GM12878 (cell line): ENCODE measurements at regions not wholly inside any gene's neighbourhood (a gene's known extent, or its start where the extent isn't known, plus 50 kb on each side); places are given as distances from the start of the nearest gene placed in this dataset.

ENCODE experiments used
- ATAC-seq: fragments of 200-7000 bp; cut with Tn5 transposase; 3 replicates; pipeline ENCODE4 v1.9.1; 2020; ENCODE audit warnings: mild to moderate bottlenecking, moderate library complexity
- BruUV-seq: library from RNA; stranded (reverse); fragments of 400-500 nt; replicated peaks from 2 replicates; lab custom pipeline; 2021; lab: Mats Ljungman, UMichigan
- CTCF ChIA-PET: fragments of 300-600 bp; sonication (Branson Sonifier 250); formaldehyde crosslinking; extraction: SDS; loops from one replicate; lab custom pipeline; 2021; ENCODE audit warnings: inconsistent platforms; lab: Yijun Ruan, JAX
- POLR2A ChIA-PET: fragments of 350-600 bp; formaldehyde crosslinking; extraction: SDS; loops from one replicate; lab custom pipeline; 2021; ENCODE audit warnings: inconsistent platforms; lab: Charles Lee
- RAD21 ChIA-PET: fragments of 300-600 bp; sonication (Branson Sonifier 250); formaldehyde crosslinking; loops from one replicate; lab custom pipeline; 2023; ENCODE audit warnings: antibody characterized with exemption; ENCODE audit not compliant: unreplicated experiment; lab: Charles Lee
- SMC1A ChIA-PET: fragments of 300-600 bp; sonication (Branson Sonifier 250); formaldehyde crosslinking; loops from one replicate; lab custom pipeline; 2023; ENCODE audit not compliant: unreplicated experiment, uncharacterized antibody; lab: Charles Lee
- DNase-seq: peaks from one replicate; pipeline ENCODE4 v3.0.0-alpha.2; 2011; ENCODE audit warnings: low read depth, low spot score
- FAIRE-seq: peaks from 3 replicates; lab custom pipeline; 2011; peaks lifted over from hg19 to GRCh38; lab: Jason Lieb, UNC
- H2AFZ ChIP-seq: 2 replicates; pipeline ENCODE4 v1.6.0; 2011; ENCODE audit warnings: low read depth, low read length, control low read depth; ENCODE audit not compliant: control insufficient read depth
- H3K27ac ChIP-seq: 2 replicates; pipeline ENCODE4 v1.5.1; 2011; ENCODE audit warnings: control low read depth; ENCODE audit not compliant: control insufficient read depth, insufficient read depth
- H3K27me3 ChIP-seq, 2 experiments: replicated peaks in 1 of 2; 2 replicates each; pipeline versions ENCODE4 v1.6.0 to v1.6.1; 2011; ENCODE audit warnings: low read length in 1 of 2; ENCODE audit not compliant: control insufficient read depth in 2 of 2, insufficient read depth in 2 of 2
- H3K36me3 ChIP-seq, 2 experiments: 2 replicates each; pipeline ENCODE4 v1.5.1; 2011; ENCODE audit warnings: low read length in 1 of 2; ENCODE audit not compliant: control insufficient read depth in 2 of 2, insufficient read depth in 2 of 2
- H3K4me1 ChIP-seq: 2 replicates; pipeline ENCODE4 v1.6.1; 2011; ENCODE audit warnings: mild to moderate bottlenecking, low read length, moderate library complexity, mixed read lengths; ENCODE audit not compliant: control insufficient read depth, insufficient read depth
- H3K4me2 ChIP-seq: 2 replicates; pipeline ENCODE4 v1.6.0; 2011; ENCODE audit warnings: control low read depth; ENCODE audit not compliant: control insufficient read depth, insufficient read depth
- H3K4me3 ChIP-seq: fragments of 200-600 bp; sonication (generic); 2 replicates; pipeline ENCODE4 v1.5.1; 2016
- H3K79me2 ChIP-seq: 2 replicates; pipeline ENCODE4 v1.6.0; 2011; ENCODE audit warnings: low read length; ENCODE audit not compliant: control insufficient read depth, insufficient read depth
- H3K9ac ChIP-seq: 2 replicates; pipeline ENCODE4 v1.8.0; 2011; ENCODE audit warnings: low read length, control low read depth, mixed read lengths; ENCODE audit not compliant: control insufficient read depth, insufficient read depth
- H3K9me3 ChIP-seq: replicated peaks from 3 replicates; pipeline ENCODE4 v1.5.1; 2011; ENCODE audit warnings: mild to moderate bottlenecking, low read length; ENCODE audit not compliant: control insufficient read depth, insufficient read depth
- H4K20me1 ChIP-seq: 2 replicates; pipeline ENCODE4 v1.6.0; 2011; ENCODE audit not compliant: control insufficient read depth, insufficient read depth
- ASH2L ChIP-seq: fragments of 300-600, 200-600 bp; sonication (generic); IDR thresholded peaks from 2 replicates; pipeline ENCODE4 v1.6.1; 2017; ENCODE audit warnings: low read depth, mild to moderate bottlenecking, borderline replicate concordance
- BACH1 ChIP-seq: fragments of 450-650 bp; IDR thresholded peaks from 2 replicates; pipeline ENCODE4 v1.6.1; 2017; ENCODE audit warnings: mild to moderate bottlenecking, borderline replicate concordance
- CBX5 ChIP-seq: sonication (generic); IDR thresholded peaks from 2 replicates; pipeline ENCODE4 v1.6.1; 2016; ENCODE audit warnings: low read depth, moderate library complexity, mild to moderate bottlenecking, inconsistent platforms
- CREM ChIP-seq: IDR thresholded peaks from 2 replicates; pipeline ENCODE4 v1.6.1; 2014; ENCODE audit warnings: antibody characterized with exemption, low read depth
- EZH2 ChIP-seq: IDR thresholded peaks from 2 replicates; pipeline ENCODE4 v1.6.1; 2012; ENCODE audit warnings: low read depth, mild to moderate bottlenecking, control low read depth, inconsistent platforms, low read length, borderline replicate concordance; ENCODE audit not compliant: control insufficient read depth
- FOXK2 ChIP-seq: fragments of 450-650 bp; IDR thresholded peaks from 2 replicates; pipeline ENCODE4 v1.6.1; 2017; ENCODE audit warnings: mild to moderate bottlenecking, moderate library complexity
- MEF2A ChIP-seq: IDR thresholded peaks from 2 replicates; pipeline ENCODE4 v1.6.1; 2011; ENCODE audit warnings: low read depth, mild to moderate bottlenecking, low read length, moderate library complexity; ENCODE audit not compliant: insufficient read depth
- MTA2 ChIP-seq: fragments of 450-650 bp; IDR thresholded peaks from 2 replicates; pipeline ENCODE4 v1.6.1; 2016; ENCODE audit warnings: low read depth, mild to moderate bottlenecking, moderate library complexity
- MTA3 ChIP-seq: IDR thresholded peaks from 2 replicates; pipeline ENCODE4 v1.6.1; 2012; ENCODE audit warnings: low read length, inconsistent platforms, borderline replicate concordance
- NRF1 ChIP-seq: conservative IDR thresholded peaks from 2 replicates; pipeline ENCODE4 v1.6.1; 2011; ENCODE audit warnings: mild to moderate bottlenecking, low read depth, low read length, improper control_type of control experiment
- PAX8 ChIP-seq: fragments of 450-650 bp; IDR thresholded peaks from 2 replicates; pipeline ENCODE4 v1.6.1; 2017; ENCODE audit warnings: mild to moderate bottlenecking, moderate library complexity
- POLR2AphosphoS2 ChIP-seq: IDR thresholded peaks from 2 replicates; pipeline ENCODE4 v1.6.1; 2011; ENCODE audit warnings: low read depth, mild to moderate bottlenecking, low read length, improper control_type of control experiment, moderate library complexity
- SPI1 ChIP-seq: IDR thresholded peaks from 2 replicates; pipeline ENCODE4 v1.6.1; 2011; ENCODE audit warnings: low read depth, mild to moderate bottlenecking, low read length, moderate library complexity, borderline replicate concordance; ENCODE audit not compliant: insufficient read depth
- STAT1 ChIP-seq: fragments of 450-650 bp; conservative IDR thresholded peaks from 2 replicates; pipeline ENCODE4 v1.6.1; 2014; ENCODE audit warnings: antibody characterized with exemption, mild to moderate bottlenecking
- STAT3 ChIP-seq: IDR thresholded peaks from 2 replicates; pipeline ENCODE4 v1.6.1; 2011; ENCODE audit warnings: low read depth, low read length, improper control_type of control experiment
- TCF12 ChIP-seq: IDR thresholded peaks from 2 replicates; pipeline ENCODE4 v1.6.1; 2011; ENCODE audit warnings: low read depth, mild to moderate bottlenecking, low read length
- WGBS: methylation state at CpG from one replicate; pipeline ENCODE4 v1.1.6; 2016; ENCODE audit warnings: low lambda C conversion rate; ENCODE audit not compliant: insufficient replicate concordance, insufficient coverage; ENCODE audit errors: missing lambda C conversion rate; 5-methylcytosine and 5-hydroxymethylcytosine counted together
- in situ Hi-C: fragments of 300-500 bp; cut with MboI; formaldehyde crosslinking; loops from 9 replicates; pipeline ENCODE4 v1.14.3; 2018; ENCODE audit warnings: mixed read lengths
- intact Hi-C: fragments of 100-400 bp; cut with micrococcal nuclease; formaldehyde crosslinking; loops from one replicate; pipeline ENCODE4 v1.14.2; 2022; ENCODE audit not compliant: unreplicated experiment
- TF ChIP-seq, protein P1 (sequence below): fragments of 450-650 bp; IDR thresholded peaks from 2 replicates; pipeline ENCODE4 v1.6.1; 2016; ENCODE audit warnings: mild to moderate bottlenecking, moderate library complexity, borderline replicate concordance
- TF ChIP-seq, protein P2 (sequence below): IDR thresholded peaks from 2 replicates; pipeline ENCODE4 v1.6.1; 2012; ENCODE audit warnings: low read depth, low read length, improper control_type of control experiment
- TF ChIP-seq, protein P3 (sequence below): fragments of 450-650 bp; IDR thresholded peaks from 2 replicates; pipeline ENCODE4 v1.6.1; 2017; ENCODE audit warnings: borderline replicate concordance

DNA sequence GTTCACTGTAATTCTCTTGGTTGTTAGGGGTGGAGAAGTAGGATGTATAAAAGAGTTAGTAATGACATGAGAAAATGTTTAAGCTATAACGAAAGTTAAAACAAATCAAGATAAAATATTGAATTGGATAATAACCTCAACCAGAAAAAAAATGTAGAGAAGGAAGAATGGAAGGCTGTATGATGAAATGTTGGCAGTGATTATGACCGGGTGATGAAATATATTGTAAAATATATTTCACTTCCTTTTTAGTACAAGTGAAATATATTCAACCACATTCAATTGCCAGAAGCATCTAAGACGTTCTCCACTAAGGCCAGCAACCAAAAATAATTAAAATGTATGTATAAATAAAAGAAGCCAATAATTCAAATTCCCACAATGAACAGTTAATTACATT lies 309.3 kb upstream of the FGF13 start:
- ChIA-PET CTCF (interaction anchor here (0.7 kb wide), 1 partner anchor 16 kb away, joined by 3 read pairs; no protein-coding TSS in a partner anchor), POLR2A (no interaction called here), SMC1A (interaction anchor here (1.2 kb wide), 1 partner anchor 31 kb away, joined by 3 read pairs; no protein-coding TSS in a partner anchor), RAD21 (no interaction called here)
- Histone ChIP-seq H3K36me3 (no peaks in the 10 kb centered on the region), H3K9me3 (no peaks in the 10 kb centered on the region), H2AFZ (no peak overlapping the region), H3K4me3 (no peak overlapping the region), H3K9ac (no peak overlapping the region), H4K20me1 (no peaks in the 10 kb centered on the region), H3K27me3 (no peaks in the 10 kb centered on the region), H3K4me1 (no peaks in the 10 kb centered on the region), H3K27ac (no peak overlapping the region), H3K79me2 (no peaks in the 10 kb centered on the region), H3K4me2 (no peak overlapping the region)
- no TSS peak for BruUV-seq
- intact Hi-C loops (no loop called here), in situ Hi-C loops (no loop called here)
- FAIRE-seq (no peak), ATAC-seq (no peak), DNase-seq (no peak)
- 13% methylated on average over 3 of the region's 3 CpGs for whole genome bisulfite sequencing
- TF ChIP-seq SPI1 (no peak), MEF2A (no peak), NRF1 (no peak), MTA2 (no peak), POLR2AphosphoS2 (no peak), BACH1 (no peak), STAT1 (no peak), CBX5 (no peak), MTA3 (no peak), CREM (no peak), EZH2 (no peak), TCF12 (no peak), PAX8 (no peak), FOXK2 (no peak), STAT3 (no peak), ASH2L (no peak)
- TF ChIP-seq, protein P1, sequence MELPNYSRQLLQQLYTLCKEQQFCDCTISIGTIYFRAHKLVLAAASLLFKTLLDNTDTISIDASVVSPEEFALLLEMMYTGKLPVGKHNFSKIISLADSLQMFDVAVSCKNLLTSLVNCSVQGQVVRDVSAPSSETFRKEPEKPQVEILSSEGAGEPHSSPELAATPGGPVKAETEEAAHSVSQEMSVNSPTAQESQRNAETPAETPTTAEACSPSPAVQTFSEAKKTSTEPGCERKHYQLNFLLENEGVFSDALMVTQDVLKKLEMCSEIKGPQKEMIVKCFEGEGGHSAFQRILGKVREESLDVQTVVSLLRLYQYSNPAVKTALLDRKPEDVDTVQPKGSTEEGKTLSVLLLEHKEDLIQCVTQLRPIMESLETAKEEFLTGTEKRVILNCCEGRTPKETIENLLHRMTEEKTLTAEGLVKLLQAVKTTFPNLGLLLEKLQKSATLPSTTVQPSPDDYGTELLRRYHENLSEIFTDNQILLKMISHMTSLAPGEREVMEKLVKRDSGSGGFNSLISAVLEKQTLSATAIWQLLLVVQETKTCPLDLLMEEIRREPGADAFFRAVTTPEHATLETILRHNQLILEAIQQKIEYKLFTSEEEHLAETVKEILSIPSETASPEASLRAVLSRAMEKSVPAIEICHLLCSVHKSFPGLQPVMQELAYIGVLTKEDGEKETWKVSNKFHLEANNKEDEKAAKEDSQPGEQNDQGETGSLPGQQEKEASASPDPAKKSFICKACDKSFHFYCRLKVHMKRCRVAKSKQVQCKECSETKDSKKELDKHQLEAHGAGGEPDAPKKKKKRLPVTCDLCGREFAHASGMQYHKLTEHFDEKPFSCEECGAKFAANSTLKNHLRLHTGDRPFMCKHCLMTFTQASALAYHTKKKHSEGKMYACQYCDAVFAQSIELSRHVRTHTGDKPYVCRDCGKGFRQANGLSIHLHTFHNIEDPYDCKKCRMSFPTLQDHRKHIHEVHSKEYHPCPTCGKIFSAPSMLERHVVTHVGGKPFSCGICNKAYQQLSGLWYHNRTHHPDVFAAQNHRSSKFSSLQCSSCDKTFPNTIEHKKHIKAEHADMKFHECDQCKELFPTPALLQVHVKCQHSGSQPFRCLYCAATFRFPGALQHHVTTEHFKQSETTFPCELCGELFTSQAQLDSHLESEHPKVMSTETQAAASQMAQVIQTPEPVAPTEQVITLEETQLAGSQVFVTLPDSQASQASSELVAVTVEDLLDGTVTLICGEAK, result no peak
- TF ChIP-seq, protein P2, sequence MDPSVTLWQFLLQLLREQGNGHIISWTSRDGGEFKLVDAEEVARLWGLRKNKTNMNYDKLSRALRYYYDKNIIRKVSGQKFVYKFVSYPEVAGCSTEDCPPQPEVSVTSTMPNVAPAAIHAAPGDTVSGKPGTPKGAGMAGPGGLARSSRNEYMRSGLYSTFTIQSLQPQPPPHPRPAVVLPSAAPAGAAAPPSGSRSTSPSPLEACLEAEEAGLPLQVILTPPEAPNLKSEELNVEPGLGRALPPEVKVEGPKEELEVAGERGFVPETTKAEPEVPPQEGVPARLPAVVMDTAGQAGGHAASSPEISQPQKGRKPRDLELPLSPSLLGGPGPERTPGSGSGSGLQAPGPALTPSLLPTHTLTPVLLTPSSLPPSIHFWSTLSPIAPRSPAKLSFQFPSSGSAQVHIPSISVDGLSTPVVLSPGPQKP, result no peak
- TF ChIP-seq, protein P3, sequence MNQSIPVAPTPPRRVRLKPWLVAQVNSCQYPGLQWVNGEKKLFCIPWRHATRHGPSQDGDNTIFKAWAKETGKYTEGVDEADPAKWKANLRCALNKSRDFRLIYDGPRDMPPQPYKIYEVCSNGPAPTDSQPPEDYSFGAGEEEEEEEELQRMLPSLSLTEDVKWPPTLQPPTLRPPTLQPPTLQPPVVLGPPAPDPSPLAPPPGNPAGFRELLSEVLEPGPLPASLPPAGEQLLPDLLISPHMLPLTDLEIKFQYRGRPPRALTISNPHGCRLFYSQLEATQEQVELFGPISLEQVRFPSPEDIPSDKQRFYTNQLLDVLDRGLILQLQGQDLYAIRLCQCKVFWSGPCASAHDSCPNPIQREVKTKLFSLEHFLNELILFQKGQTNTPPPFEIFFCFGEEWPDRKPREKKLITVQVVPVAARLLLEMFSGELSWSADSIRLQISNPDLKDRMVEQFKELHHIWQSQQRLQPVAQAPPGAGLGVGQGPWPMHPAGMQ, result no peak
